Liver (tissue), 3 donors: ENCODE measurements at regions not wholly inside any gene's neighbourhood (a gene's known extent, or its start where the extent isn't known, plus 50 kb on each side); places are given as distances from the start of the nearest gene placed in this dataset.

Experiments
- FOXA1 ChIP-seq: IDR thresholded peaks from 2 replicates; pipeline ENCODE4 v1.6.1; 2016; ENCODE audit warnings: antibody characterized with exemption
- NR2F2 ChIP-seq: IDR thresholded peaks from 2 replicates; pipeline ENCODE4 v1.6.1; 2016; ENCODE audit warnings: antibody characterized with exemption
- TAF1 ChIP-seq: conservative IDR thresholded peaks from 2 replicates; pipeline ENCODE4 v1.6.1; 2016; ENCODE audit warnings: antibody characterized with exemption, mild to moderate bottlenecking
- YY1 ChIP-seq: IDR thresholded peaks from 2 replicates; pipeline ENCODE4 v1.6.1; 2016; ENCODE audit warnings: antibody characterized with exemption, mild to moderate bottlenecking
- TF ChIP-seq, protein P1 (sequence below): fragments of 150-350 bp; IDR thresholded peaks from 2 replicates; pipeline ENCODE4 v1.5.1; 2017; ENCODE audit warnings: improper control_type of control experiment, low read depth, low read length; ENCODE audit not compliant: missing input control
- TF ChIP-seq, protein P2 (sequence below): IDR thresholded peaks from 2 replicates; pipeline ENCODE4 v1.6.1; 2016; ENCODE audit warnings: antibody characterized with exemption
- TF ChIP-seq, protein P3 (sequence below): IDR thresholded peaks from 2 replicates; pipeline ENCODE4 v1.6.1; 2016; ENCODE audit warnings: antibody characterized with exemption
- donor health status: healthy.
- donor health status: healthy.

DNA sequence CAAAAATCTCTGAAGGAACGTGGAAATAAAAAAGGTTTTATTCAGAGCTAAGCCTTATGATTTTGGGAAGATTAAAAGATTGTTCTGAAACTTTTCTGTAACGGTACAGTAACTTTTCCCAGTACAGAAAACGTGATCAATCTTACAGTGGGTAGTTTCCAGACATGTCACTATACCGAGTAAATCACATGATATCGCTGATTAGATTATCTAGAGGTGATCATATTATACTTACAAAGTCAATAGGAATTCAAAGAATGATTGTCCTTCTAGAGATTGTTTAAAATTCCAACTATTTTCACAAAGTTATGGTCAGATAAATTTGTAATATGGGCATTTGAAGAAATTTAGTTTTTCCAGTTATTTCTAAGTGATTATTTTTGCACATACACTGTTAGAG, 736.0 kb upstream of the GRM7 start:
- TF ChIP-seq, protein P1, sequence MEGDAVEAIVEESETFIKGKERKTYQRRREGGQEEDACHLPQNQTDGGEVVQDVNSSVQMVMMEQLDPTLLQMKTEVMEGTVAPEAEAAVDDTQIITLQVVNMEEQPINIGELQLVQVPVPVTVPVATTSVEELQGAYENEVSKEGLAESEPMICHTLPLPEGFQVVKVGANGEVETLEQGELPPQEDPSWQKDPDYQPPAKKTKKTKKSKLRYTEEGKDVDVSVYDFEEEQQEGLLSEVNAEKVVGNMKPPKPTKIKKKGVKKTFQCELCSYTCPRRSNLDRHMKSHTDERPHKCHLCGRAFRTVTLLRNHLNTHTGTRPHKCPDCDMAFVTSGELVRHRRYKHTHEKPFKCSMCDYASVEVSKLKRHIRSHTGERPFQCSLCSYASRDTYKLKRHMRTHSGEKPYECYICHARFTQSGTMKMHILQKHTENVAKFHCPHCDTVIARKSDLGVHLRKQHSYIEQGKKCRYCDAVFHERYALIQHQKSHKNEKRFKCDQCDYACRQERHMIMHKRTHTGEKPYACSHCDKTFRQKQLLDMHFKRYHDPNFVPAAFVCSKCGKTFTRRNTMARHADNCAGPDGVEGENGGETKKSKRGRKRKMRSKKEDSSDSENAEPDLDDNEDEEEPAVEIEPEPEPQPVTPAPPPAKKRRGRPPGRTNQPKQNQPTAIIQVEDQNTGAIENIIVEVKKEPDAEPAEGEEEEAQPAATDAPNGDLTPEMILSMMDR: no peak
- TF ChIP-seq NR2F2 (no peak), TAF1 (no peak), FOXA1 (no peak), YY1 (no peak)
- TF ChIP-seq, protein P2, sequence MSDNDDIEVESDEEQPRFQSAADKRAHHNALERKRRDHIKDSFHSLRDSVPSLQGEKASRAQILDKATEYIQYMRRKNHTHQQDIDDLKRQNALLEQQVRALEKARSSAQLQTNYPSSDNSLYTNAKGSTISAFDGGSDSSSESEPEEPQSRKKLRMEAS: no peak
- TF ChIP-seq, protein P3, sequence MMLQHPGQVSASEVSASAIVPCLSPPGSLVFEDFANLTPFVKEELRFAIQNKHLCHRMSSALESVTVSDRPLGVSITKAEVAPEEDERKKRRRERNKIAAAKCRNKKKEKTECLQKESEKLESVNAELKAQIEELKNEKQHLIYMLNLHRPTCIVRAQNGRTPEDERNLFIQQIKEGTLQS: no peak
